ENCODE measurements at regions not wholly inside any gene's neighbourhood (a gene's known extent, or its start where the extent isn't known, plus 50 kb on each side); places are given as distances from the start of the nearest gene placed in this dataset.

DNA sequence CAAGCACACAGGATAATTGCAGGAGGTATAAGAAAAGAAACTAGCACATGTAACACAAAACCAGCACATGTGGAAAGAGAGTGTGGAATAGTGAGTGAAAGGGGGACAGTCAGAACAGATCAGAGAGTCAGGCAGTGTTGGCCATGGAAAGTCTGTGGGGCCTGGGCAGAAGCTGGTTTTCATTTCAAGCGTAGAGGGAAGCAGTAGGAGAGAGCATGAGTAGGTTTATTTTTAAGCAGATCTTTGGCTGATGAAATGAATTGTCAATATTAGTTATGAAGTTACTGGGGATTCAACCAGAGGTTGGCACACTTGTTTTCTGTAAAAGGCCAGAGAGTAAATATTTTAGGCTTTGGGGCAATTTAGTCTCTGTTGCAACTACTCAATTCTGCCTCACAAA is 283.1 kb downstream of the SMARCA2 start:
- intact Hi-C loops (cut with micrococcal nuclease), result no loop called here
- H3K27ac ChIP-seq (ENCODE audit: insufficient read depth, low read depth, low read length), result no peak overlapping the region
- no peaks in the 10 kb centered on the region for H3K4me1 ChIP-seq (ENCODE audit: control insufficient read depth, extremely low read depth, insufficient read depth, low read length)
- FAIRE-seq, result no peak
- H2AFZ ChIP-seq (ENCODE audit: low read depth, low read length), result no peak overlapping the region
- TF ChIP-seq GATA2 (IDR thresholded peaks at IDR 0.05; ENCODE audit: insufficient read depth, insufficient read length, low read depth, low read length) (no peak), JUN (IDR thresholded peaks at IDR 0.05; ENCODE audit: borderline replicate concordance, insufficient read depth, insufficient read length, low read depth) (no peak), MYC (IDR thresholded peaks at IDR 0.05; ENCODE audit: low read depth, low read length) (no peak), EZH2 (IDR thresholded peaks at IDR 0.05; ENCODE audit: borderline replicate concordance, low read depth, low read length, severe bottlenecking) (no peak), FOS (IDR thresholded peaks at IDR 0.05; ENCODE audit: borderline replicate concordance, insufficient read depth, low read length) (no peak), POLR2A (IDR thresholded peaks at IDR 0.05; ENCODE audit: low read depth, low read length) (no peak)
- TF ChIP-seq, protein P1, sequence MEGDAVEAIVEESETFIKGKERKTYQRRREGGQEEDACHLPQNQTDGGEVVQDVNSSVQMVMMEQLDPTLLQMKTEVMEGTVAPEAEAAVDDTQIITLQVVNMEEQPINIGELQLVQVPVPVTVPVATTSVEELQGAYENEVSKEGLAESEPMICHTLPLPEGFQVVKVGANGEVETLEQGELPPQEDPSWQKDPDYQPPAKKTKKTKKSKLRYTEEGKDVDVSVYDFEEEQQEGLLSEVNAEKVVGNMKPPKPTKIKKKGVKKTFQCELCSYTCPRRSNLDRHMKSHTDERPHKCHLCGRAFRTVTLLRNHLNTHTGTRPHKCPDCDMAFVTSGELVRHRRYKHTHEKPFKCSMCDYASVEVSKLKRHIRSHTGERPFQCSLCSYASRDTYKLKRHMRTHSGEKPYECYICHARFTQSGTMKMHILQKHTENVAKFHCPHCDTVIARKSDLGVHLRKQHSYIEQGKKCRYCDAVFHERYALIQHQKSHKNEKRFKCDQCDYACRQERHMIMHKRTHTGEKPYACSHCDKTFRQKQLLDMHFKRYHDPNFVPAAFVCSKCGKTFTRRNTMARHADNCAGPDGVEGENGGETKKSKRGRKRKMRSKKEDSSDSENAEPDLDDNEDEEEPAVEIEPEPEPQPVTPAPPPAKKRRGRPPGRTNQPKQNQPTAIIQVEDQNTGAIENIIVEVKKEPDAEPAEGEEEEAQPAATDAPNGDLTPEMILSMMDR (IDR thresholded peaks at IDR 0.05; ENCODE audit: extremely low read depth in 1 of 2, insufficient read depth in 1 of 2, low read depth in 1 of 2, low read length in 2 of 2), result no peak
- TF ChIP-seq, protein P2, sequence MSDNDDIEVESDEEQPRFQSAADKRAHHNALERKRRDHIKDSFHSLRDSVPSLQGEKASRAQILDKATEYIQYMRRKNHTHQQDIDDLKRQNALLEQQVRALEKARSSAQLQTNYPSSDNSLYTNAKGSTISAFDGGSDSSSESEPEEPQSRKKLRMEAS (IDR thresholded peaks at IDR 0.05; ENCODE audit: insufficient read depth, insufficient read length), result no peak
- no peaks in the 10 kb centered on the region for H3K9me1 ChIP-seq (replicated peaks; ENCODE audit: control insufficient read depth, extremely low read depth, insufficient read depth, low read length)
- no peak overlapping the region for H3K9ac ChIP-seq (replicated peaks; ENCODE audit: extremely low read depth, insufficient read depth, low read length)
- H3K4me2 ChIP-seq (ENCODE audit: insufficient read depth, low read length), result no peak overlapping the region
- ChIA-PET CTCF (no interaction called here), POLR2A (no interaction called here)
- no peak overlapping the region for H3K4me3 ChIP-seq (replicated peaks in 1 of 3; ENCODE audit: insufficient read depth in 1 of 3, low read depth in 1 of 3, low read length in 3 of 3)
- BruUV-seq (replicated peaks), result no TSS peak
- H3K79me2 ChIP-seq (ENCODE audit: control insufficient read depth, insufficient read depth, low read length), result no peaks in the 10 kb centered on the region
- H3K27me3 ChIP-seq (ENCODE audit: control insufficient read depth in 2 of 2, insufficient read depth in 2 of 2, low read length in 2 of 2), result no peaks in the 10 kb centered on the region
- DNase-seq (ENCODE audit: low read depth, low spot score), result no peak
- no peaks in the 10 kb centered on the region for H4K20me1 ChIP-seq (replicated peaks; ENCODE audit: control insufficient read depth, extremely low read depth, insufficient read depth, low read length)
- H3K36me3 ChIP-seq (ENCODE audit: control insufficient read depth in 2 of 2, extremely low read depth in 1 of 2, insufficient read depth in 2 of 2, low read length in 2 of 2), result no peaks in the 10 kb centered on the region
- H3K9me3 ChIP-seq (replicated peaks; ENCODE audit: control insufficient read depth, insufficient read depth, low read length), result no peaks in the 10 kb centered on the region
- dilution Hi-C loops (cut with MboI; ENCODE audit: extremely low pct_ligation_motif_present, low sequenced_read_pairs), result no loop called here
